ENCODE measurements at regions not wholly inside any gene's neighbourhood (a gene's known extent, or its start where the extent isn't known, plus 50 kb on each side); places are given as distances from the start of the nearest gene placed in this dataset.

GRCh38 chr10:3366735-3367405 lies 194.3 kb upstream of the PITRM1 start:
- H3K27me3 ChIP-seq: no peaks in the 10 kb centered on the region
- no peak for DNase-seq
- intact Hi-C loops (cut with DNase I): no loop called here
- H3K4me1 ChIP-seq: no peaks in the 10 kb centered on the region
- TF ChIP-seq, protein P1, sequence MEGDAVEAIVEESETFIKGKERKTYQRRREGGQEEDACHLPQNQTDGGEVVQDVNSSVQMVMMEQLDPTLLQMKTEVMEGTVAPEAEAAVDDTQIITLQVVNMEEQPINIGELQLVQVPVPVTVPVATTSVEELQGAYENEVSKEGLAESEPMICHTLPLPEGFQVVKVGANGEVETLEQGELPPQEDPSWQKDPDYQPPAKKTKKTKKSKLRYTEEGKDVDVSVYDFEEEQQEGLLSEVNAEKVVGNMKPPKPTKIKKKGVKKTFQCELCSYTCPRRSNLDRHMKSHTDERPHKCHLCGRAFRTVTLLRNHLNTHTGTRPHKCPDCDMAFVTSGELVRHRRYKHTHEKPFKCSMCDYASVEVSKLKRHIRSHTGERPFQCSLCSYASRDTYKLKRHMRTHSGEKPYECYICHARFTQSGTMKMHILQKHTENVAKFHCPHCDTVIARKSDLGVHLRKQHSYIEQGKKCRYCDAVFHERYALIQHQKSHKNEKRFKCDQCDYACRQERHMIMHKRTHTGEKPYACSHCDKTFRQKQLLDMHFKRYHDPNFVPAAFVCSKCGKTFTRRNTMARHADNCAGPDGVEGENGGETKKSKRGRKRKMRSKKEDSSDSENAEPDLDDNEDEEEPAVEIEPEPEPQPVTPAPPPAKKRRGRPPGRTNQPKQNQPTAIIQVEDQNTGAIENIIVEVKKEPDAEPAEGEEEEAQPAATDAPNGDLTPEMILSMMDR (IDR thresholded peaks at IDR 0.05): no peak
- H3K9me3 ChIP-seq: peaks cover 0 to 8% (median 2%) of the 10 kb centered on the region in 11 donors
- WGBS, 2 donors: 94 to 95% methylated on average over 6 of the region's 6 CpGs
- no peak overlapping the region for H3K27ac ChIP-seq
- H3K4me3 ChIP-seq: no peak overlapping the region
- no peak for ATAC-seq
- no peaks in the 10 kb centered on the region for H3K36me3 ChIP-seq

- Histone ChIP-seq H3K4me1 (no peaks in the 10 kb centered on the region), H3K4me3 (no peak overlapping the region), H3K27ac (no peak overlapping the region), H3K9me3 (peaks cover 0 to 15% (median 6%) of the 10 kb centered on the region in 11 donors), H3K27me3 (no peaks in the 10 kb centered on the region), H3K36me3 (no peaks in the 10 kb centered on the region)
- ATAC-seq (no peak), DNase-seq (no peak)
- intact Hi-C loops (cut with DNase I): no loop called here
- TF ChIP-seq, protein P1 (IDR thresholded peaks at IDR 0.05): no peak
- WGBS, 2 donors: 93 to 96% methylated on average over 1 of the region's 1 CpG
These were observed 193.5 kb upstream of the PITRM1 start for GRCh38 chr10:3366043-3366442.

DNA sequence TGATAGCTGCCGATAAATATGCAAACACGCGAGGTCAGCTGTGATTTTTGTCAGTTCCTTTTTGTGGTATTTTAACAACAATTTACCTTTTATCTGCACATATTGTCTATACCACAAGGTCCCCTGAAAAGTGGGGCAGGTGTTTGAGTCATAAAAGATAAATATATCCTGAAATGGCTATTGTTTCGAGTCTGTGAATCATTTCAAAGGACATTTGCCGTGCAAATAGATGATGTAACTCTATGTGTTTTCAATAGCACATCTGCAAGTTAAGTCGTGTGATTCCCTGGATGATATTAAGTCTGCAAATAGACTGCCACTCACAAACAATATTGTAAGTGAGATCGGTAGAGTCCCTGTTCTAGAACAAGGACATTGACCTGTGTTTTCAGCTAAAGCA lies 193.0 kb upstream of the PITRM1 start:
- TF ChIP-seq, protein P1 (IDR thresholded peaks at IDR 0.05): no peak
- no peaks in the 10 kb centered on the region for H3K27me3 ChIP-seq
- H3K9me3 ChIP-seq: peaks cover 0 to 19% (median 6%) of the 10 kb centered on the region in 11 donors
- DNase-seq (no peak), ATAC-seq (no peak)
- H3K4me1 ChIP-seq: no peaks in the 10 kb centered on the region
- H3K4me3 ChIP-seq: no peak overlapping the region
- H3K36me3 ChIP-seq: no peaks in the 10 kb centered on the region
- intact Hi-C loops (cut with DNase I): no loop called here
- H3K27ac ChIP-seq: no peak overlapping the region
- WGBS, 2 donors: 69 to 78% methylated on average over 7 of the region's 7 CpGs

- H3K4me1 ChIP-seq: no peaks in the 10 kb centered on the region
These were observed 192.3 kb upstream of the PITRM1 start for GRCh38 chr10:3364768-3365480.

More at GRCh38 chr10:3364768-3365480, 192.3 kb upstream of the PITRM1 start:
- intact Hi-C loops (cut with DNase I): no loop called here
- no peaks in the 10 kb centered on the region for H3K27me3 ChIP-seq
- no peak overlapping the region for H3K27ac ChIP-seq
- no peak overlapping the region for H3K4me3 ChIP-seq
- peaks cover 0 to 21% (median 6%) of the 10 kb centered on the region in 11 donors for H3K9me3 ChIP-seq
- ATAC-seq (no peak), DNase-seq (no peak)
- WGBS, 2 donors: 93 to 94% methylated on average over 12 of the region's 12 CpGs
- H3K36me3 ChIP-seq: no peaks in the 10 kb centered on the region
- TF ChIP-seq, protein P1 (IDR thresholded peaks at IDR 0.05): no peak
